Erythroblast (primary cell): ENCODE measurements at regions not wholly inside any gene's neighbourhood (a gene's known extent, or its start where the extent isn't known, plus 50 kb on each side); places are given as distances from the start of the nearest gene placed in this dataset.

Source experiments
- DNase-seq, 2 experiments: peaks; one replicate each; lab custom pipeline; 2025; lab: John Stamatoyannopoulos, UW
- GATA1 ChIP-seq: IDR thresholded peaks from 2 replicates; pipeline ENCODE4 v1.6.1; 2011; ENCODE audit warnings: low read depth, mild to moderate bottlenecking, control low read depth, low read length, moderate library complexity
- POLR2A ChIP-seq: IDR thresholded peaks from 2 replicates; pipeline ENCODE4 v1.6.1; 2011; ENCODE audit warnings: mild to moderate bottlenecking, low read length

DNA sequence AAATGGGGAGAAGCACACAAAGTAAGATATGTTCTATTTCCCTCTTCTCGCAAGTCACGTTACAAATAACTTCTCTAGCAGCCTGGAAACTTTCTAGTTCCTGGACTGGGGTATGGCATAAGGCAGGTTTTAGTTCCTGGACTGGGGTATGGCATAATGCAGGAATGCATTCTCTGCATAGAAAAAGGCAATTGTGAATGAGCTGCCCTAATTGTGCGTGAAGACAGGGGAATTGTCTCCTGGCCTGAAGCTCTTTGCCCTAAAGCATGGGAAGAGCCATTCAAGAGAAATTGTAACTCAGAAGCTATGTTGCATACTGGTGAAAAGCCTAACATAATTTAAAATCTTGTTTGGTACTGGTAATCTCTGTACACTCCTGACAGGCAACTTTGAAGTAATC, 54.3 kb upstream of the CBLB start:
- no peak for TF ChIP-seq POLR2A
- no peak for TF ChIP-seq GATA1
- no peak for DNase-seq

- TF ChIP-seq GATA1, result no peak
- no peak for TF ChIP-seq POLR2A
- DNase-seq, result no peak
These were observed 58.9 kb upstream of the CBLB start for GRCh38 chr3:105927741-105928140.

DNA sequence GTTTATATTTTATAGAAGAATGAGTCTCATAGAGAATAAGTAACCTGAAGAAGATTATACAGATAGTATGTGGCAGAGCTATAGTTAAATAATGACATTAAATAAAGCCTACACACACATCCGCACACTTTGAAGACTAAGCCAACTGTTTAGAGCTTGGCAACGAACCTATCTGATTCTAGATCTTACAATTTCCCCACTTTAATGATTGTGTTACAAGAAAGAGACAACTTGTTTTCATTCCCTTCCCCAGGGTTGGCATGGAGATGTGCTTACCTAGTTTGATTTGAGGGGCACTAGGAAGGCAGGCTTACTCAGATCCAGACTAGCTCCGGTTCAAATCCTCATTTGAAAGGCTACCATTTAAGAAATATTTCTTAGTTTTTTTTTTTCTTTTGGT, 61.9 kb upstream of the CBLB start:
- no peak for DNase-seq
- TF ChIP-seq GATA1 (no peak), POLR2A (no peak)

- DNase-seq, result no peak
- no peak for TF ChIP-seq POLR2A
- no peak for TF ChIP-seq GATA1
These were observed 62.7 kb upstream of the CBLB start for GRCh38 chr3:105931500-105931899.

- peak in 1 of 2 experiments; percentile 1 for DNase-seq
- TF ChIP-seq POLR2A (no peak), GATA1 (no peak)
These were observed 65.1 kb upstream of the CBLB start for GRCh38 chr3:105933871-105934270.

DNA sequence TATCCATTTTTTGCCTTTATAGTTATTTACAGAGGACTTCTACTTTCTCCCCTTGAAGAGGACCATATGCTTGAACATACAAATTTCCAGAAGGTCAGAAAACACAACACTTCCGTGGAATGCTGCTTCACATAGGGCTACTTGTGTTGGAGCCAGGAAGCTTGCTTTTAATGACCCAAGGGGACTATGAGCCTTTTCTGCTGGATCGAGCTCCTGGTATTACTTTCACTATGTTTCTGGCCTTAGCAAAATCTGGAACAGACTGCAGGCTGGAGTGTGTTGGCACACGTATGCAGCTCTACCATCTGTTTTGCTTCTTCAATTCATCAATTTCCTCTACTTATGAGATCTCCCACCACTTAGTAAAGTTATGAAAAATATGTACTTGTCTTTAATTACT, 69.3 kb upstream of the CBLB start:
- DNase-seq, result no peak
- no peak for TF ChIP-seq GATA1
- no peak for TF ChIP-seq POLR2A

GRCh38 chr3:105938806-105939205, 70.0 kb upstream of the CBLB start:
- DNase-seq, result no peak
- TF ChIP-seq GATA1, result no peak

GRCh38 chr3:105944276-105944675, 75.5 kb upstream of the CBLB start:
- DNase-seq, result no peak
- TF ChIP-seq POLR2A (no peak), GATA1 (no peak)

- DNase-seq, result no peak
- TF ChIP-seq POLR2A (no peak), GATA1 (no peak)
These were observed 75.9 kb upstream of the CBLB start for GRCh38 chr3:105944721-105945120.

DNA sequence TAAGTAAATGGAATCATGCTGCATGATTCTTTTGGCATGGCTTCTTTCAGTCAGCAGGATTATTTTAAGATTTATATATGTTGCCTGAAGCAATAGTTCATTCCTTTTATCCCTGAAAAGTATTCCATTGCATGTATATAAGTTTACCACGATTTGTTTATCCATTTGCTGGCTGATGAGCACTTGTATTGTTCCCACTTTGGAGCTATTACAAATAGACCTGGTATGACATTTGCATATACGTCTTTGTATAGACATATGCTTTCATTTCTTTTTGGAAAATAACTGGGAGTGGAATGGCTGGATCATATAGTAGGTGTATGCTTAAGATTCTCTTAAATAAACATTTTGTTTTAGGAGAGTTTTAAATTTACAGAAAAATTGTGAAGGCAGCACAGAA, 79.3 kb upstream of the CBLB start:
- no peak for TF ChIP-seq POLR2A
- no peak for TF ChIP-seq GATA1
- no peak for DNase-seq

DNA sequence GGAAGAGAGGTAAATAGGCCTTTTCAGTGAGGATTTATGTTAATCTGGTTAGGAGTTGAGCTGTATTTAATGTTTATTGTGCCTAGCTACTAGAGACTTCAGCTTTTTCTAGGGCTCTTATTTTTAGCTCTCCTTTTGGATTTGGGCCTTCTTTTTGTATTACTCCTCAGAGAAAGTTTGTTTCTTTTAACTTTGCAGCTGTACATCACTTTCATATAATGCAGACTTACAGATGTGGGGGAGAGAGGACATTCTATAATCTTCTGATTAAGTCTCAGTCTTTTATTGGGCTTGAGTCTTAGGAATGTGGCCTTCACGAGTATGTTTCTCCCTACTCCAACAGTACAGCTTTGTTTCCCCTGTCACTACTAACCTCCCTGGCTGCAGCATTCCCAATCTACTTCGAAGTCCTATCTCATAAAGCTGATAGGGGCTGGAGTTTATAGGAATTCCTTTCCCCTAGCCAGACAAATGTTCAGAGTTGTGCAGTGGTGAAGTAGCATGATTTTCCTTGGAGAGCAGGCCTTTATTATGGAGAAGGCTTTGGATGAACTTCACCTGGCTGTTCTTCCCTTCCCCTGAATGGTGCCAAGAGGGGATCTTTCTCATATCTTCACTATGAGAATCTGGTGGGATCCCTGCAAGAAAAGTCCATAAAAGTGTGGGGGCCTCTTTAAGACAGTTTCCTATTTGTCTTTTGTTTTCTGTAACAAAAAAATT, 82.2 kb upstream of the CBLB start:
- TF ChIP-seq POLR2A, result no peak
- no peak for TF ChIP-seq GATA1
- no peak for DNase-seq

DNA sequence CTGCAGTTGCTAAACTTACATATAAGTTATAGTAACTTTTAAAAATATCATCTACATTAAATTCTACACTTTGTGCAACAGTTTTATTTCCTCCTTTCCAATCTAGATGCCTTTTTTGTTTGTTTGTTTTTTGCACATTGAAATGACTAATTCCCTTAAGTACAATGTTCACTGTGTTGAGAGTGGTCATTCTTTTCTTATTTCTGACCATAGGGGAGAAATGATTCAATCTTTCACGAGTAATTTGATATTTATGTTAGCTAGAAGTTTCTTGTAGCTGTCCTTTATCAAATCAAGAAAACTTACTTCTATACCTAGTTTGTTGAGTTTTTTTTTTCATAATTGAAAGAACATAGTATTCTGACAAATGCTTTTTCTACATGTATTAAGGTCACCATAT, 85.0 kb upstream of the CBLB start:
- TF ChIP-seq POLR2A (no peak), GATA1 (no peak)
- DNase-seq, result no peak

DNA sequence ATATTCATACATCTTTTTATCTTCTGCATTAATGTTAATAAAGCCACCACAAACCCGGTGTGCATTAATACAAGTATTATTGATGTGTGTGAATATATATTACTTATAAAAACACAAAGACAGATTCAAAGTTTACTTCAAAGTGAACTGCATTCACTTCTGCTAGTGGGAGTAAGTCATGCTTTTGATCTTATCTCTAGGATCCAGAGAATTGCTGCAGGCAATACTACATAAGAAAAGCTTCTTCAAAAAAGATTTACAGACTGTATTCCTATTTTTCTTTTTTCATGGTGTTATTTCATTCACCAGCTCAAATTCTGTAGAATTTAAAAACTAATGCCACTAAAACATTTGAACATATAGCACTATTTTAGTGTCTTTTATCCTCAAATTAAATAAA, 87.5 kb upstream of the CBLB start:
- TF ChIP-seq GATA1 (no peak), POLR2A (no peak)
- no peak for DNase-seq

- no peak for DNase-seq
- TF ChIP-seq POLR2A (no peak), GATA1 (no peak)
These were observed 88.9 kb upstream of the CBLB start for GRCh38 chr3:105957722-105958121.

- TF ChIP-seq GATA1, result no peak
- no peak for TF ChIP-seq POLR2A
These were observed 89.6 kb upstream of the CBLB start for GRCh38 chr3:105958237-105959000.

DNA sequence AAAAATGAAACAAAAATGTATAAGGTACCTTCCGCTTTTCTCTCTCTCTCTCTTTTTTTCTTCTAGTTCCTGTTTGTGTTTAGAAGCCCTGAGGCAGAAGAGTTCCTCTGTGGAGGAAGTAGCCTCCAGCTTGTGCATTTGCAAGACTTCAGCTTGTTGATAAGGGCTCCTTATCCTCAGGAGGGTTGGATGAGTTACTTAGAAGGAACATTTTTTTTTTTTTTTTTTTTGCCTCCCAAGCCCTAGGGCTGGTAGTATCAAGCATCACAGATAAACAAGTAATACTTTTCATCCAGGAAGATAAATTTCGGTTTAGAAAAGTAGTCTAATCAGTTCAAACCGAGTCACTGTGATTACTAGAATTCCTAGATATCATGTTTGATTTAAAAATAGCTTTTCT, 91.0 kb upstream of the CBLB start:
- DNase-seq, result no peak
- TF ChIP-seq POLR2A, result no peak
- no peak for TF ChIP-seq GATA1

More at GRCh38 chr3:105958237-105959000, 89.6 kb upstream of the CBLB start:
- no peak for DNase-seq
